ENCODE measurements at regions not wholly inside any gene's neighbourhood (a gene's known extent, or its start where the extent isn't known, plus 50 kb on each side); places are given as distances from the start of the nearest gene placed in this dataset.

DNA sequence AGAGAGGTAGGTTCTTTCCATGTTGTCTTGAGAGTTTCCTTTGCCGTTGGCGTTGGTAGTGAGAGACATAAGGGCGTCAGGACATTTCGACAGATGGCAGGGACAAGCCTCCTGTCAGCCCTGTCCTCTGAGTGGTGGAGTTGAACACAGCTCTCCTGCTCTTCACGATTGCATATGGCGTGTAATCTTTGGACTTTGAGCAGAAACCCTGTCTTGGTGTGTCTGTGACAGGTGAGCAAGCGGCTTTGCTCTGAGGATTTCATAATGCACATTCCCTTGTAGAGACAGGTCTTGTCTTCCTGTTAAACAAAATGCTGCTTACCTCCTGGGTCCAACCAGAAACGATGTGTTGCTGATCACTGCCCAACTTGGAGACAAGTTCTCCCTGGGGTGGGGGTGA lies 146.5 kb downstream of the NXNL2 start (continued):
- TF ChIP-seq ZNF354B (CRISPR knock-in tag; IDR thresholded peaks at IDR 0.05) (no peak), EP300 (IDR thresholded peaks at IDR 0.05; ENCODE audit: low read depth in 2 of 2, low read length in 2 of 2) (peak in 1 of 2 experiments; percentile 60; a peak in 1 of 4 replicates), EP300 (CRISPR knock-in tag; IDR thresholded peaks at IDR 0.05; ENCODE audit: borderline replicate concordance) (no peak), ZNF350 (CRISPR knock-in tag; IDR thresholded peaks at IDR 0.05; ENCODE audit: borderline replicate concordance, low read depth) (no peak), THAP11 (CRISPR knock-in tag; IDR thresholded peaks at IDR 0.05) (0 out of 2 replicates have a peak, but pooled peaks have one; percentile 48), PAWR (CRISPR knock-in tag; IDR thresholded peaks at IDR 0.05; ENCODE audit: borderline replicate concordance) (no peak), ZNF644 (CRISPR knock-in tag; IDR thresholded peaks at IDR 0.05; ENCODE audit: low read depth) (peak; percentile 94), PCBP2 (optimal IDR thresholded peaks at IDR 0.05; ENCODE audit: low read depth, low read length, poor library complexity, severe bottlenecking) (no peak), ZNF136 (CRISPR knock-in tag; IDR thresholded peaks at IDR 0.05; ENCODE audit: low read depth) (no peak), NCOR1 (IDR thresholded peaks at IDR 0.05; ENCODE audit: borderline replicate concordance, low read length) (peak; percentile 52; the same call in 1 of the 2 replicates), HNF4A (CRISPR knock-in tag; IDR thresholded peaks at IDR 0.05) (peak; percentile 94), CHD4 (IDR thresholded peaks at IDR 0.05; ENCODE audit: borderline replicate concordance, low read length) (no peak), SYNCRIP (IDR thresholded peaks at IDR 0.05; ENCODE audit: insufficient read depth, low read depth, low read length) (no peak), SSRP1 (CRISPR knock-in tag; IDR thresholded peaks at IDR 0.05) (no peak), FOXK1 (CRISPR knock-in tag; IDR thresholded peaks at IDR 0.05; ENCODE audit: borderline replicate concordance, low read depth) (no peak), SKI (IDR thresholded peaks at IDR 0.05; ENCODE audit: partially characterized antibody) (no peak), ELF1 (CRISPR knock-in tag; IDR thresholded peaks at IDR 0.05) (no peak), PHF5A (CRISPR knock-in tag; IDR thresholded peaks at IDR 0.05; ENCODE audit: low read depth, unreplicated experiment) (no peak), TOPORS (CRISPR knock-in tag; IDR thresholded peaks at IDR 0.05) (no peak)
- TF ChIP-seq, protein P1, sequence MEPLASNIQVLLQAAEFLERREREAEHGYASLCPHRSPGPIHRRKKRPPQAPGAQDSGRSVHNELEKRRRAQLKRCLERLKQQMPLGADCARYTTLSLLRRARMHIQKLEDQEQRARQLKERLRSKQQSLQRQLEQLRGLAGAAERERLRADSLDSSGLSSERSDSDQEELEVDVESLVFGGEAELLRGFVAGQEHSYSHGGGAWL (CRISPR knock-in tag; IDR thresholded peaks at IDR 0.05): no peak
- TF ChIP-seq, protein P2, sequence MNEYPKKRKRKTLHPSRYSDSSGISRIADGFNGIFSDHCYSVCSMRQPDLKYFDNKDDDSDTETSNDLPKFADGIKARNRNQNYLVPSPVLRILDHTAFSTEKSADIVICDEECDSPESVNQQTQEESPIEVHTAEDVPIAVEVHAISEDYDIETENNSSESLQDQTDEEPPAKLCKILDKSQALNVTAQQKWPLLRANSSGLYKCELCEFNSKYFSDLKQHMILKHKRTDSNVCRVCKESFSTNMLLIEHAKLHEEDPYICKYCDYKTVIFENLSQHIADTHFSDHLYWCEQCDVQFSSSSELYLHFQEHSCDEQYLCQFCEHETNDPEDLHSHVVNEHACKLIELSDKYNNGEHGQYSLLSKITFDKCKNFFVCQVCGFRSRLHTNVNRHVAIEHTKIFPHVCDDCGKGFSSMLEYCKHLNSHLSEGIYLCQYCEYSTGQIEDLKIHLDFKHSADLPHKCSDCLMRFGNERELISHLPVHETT (CRISPR knock-in tag; conservative IDR thresholded peaks at IDR 0.05): no peak
- TF ChIP-seq, protein P3, sequence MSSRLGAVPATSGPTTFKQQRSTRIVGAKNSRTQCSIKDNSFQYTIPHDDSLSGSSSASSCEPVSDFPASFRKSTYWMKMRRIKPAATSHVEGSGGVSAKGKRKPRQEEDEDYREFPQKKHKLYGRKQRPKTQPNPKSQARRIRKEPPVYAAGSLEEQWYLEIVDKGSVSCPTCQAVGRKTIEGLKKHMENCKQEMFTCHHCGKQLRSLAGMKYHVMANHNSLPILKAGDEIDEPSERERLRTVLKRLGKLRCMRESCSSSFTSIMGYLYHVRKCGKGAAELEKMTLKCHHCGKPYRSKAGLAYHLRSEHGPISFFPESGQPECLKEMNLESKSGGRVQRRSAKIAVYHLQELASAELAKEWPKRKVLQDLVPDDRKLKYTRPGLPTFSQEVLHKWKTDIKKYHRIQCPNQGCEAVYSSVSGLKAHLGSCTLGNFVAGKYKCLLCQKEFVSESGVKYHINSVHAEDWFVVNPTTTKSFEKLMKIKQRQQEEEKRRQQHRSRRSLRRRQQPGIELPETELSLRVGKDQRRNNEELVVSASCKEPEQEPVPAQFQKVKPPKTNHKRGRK (CRISPR knock-in tag; IDR thresholded peaks at IDR 0.05): no peak
- TF ChIP-seq, protein P4, sequence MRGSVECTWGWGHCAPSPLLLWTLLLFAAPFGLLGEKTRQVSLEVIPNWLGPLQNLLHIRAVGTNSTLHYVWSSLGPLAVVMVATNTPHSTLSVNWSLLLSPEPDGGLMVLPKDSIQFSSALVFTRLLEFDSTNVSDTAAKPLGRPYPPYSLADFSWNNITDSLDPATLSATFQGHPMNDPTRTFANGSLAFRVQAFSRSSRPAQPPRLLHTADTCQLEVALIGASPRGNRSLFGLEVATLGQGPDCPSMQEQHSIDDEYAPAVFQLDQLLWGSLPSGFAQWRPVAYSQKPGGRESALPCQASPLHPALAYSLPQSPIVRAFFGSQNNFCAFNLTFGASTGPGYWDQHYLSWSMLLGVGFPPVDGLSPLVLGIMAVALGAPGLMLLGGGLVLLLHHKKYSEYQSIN (CRISPR knock-in tag; IDR thresholded peaks at IDR 0.05; ENCODE audit: borderline replicate concordance): no peak
- TF ChIP-seq, protein P5, sequence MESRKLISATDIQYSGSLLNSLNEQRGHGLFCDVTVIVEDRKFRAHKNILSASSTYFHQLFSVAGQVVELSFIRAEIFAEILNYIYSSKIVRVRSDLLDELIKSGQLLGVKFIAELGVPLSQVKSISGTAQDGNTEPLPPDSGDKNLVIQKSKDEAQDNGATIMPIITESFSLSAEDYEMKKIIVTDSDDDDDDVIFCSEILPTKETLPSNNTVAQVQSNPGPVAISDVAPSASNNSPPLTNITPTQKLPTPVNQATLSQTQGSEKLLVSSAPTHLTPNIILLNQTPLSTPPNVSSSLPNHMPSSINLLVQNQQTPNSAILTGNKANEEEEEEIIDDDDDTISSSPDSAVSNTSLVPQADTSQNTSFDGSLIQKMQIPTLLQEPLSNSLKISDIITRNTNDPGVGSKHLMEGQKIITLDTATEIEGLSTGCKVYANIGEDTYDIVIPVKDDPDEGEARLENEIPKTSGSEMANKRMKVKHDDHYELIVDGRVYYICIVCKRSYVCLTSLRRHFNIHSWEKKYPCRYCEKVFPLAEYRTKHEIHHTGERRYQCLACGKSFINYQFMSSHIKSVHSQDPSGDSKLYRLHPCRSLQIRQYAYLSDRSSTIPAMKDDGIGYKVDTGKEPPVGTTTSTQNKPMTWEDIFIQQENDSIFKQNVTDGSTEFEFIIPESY (CRISPR knock-in tag; IDR thresholded peaks at IDR 0.05): 0 out of 2 replicates have a peak, but pooled peaks have one; percentile 41
- TF ChIP-seq, protein P6, sequence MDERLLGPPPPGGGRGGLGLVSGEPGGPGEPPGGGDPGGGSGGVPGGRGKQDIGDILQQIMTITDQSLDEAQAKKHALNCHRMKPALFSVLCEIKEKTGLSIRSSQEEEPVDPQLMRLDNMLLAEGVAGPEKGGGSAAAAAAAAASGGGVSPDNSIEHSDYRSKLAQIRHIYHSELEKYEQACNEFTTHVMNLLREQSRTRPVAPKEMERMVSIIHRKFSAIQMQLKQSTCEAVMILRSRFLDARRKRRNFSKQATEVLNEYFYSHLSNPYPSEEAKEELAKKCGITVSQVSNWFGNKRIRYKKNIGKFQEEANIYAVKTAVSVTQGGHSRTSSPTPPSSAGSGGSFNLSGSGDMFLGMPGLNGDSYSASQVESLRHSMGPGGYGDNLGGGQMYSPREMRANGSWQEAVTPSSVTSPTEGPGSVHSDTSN (CRISPR knock-in tag; IDR thresholded peaks at IDR 0.05): no peak
